GM19324 (cell line): ENCODE measurements at regions not wholly inside any gene's neighbourhood (a gene's known extent, or its start where the extent isn't known, plus 50 kb on each side); places are given as distances from the start of the nearest gene placed in this dataset.

Experiments
- ATAC-seq: cut with Tn5 transposase; IDR thresholded peaks from one replicate; pipeline ENCODE4 v1.9.1; 2021; ENCODE audit warnings: mild to moderate bottlenecking, moderate library complexity; ENCODE audit not compliant: unreplicated experiment, low FRiP score

GRCh38 chr4:10181745-10182445 lies 65.3 kb upstream of the WDR1 start:
- no peak for ATAC-seq

GRCh38 chr4:10180927-10181744 lies 64.5 kb upstream of the WDR1 start:
- peak; percentile 57 for ATAC-seq

GRCh38 chr4:10180603-10180926 lies 64.0 kb upstream of the WDR1 start:
- ATAC-seq = no peak

GRCh38 chr4:10179957-10180602 lies 63.5 kb upstream of the WDR1 start:
- ATAC-seq = no peak

GRCh38 chr4:10178763-10179162 lies 62.2 kb upstream of the WDR1 start:
- ATAC-seq = no peak

- ATAC-seq = no peak
These were observed 59.0 kb upstream of the WDR1 start for GRCh38 chr4:10175626-10176025.

GRCh38 chr4:10173754-10174749 lies 57.5 kb upstream of the WDR1 start:
- no peak for ATAC-seq

- ATAC-seq = no peak
These were observed 56.6 kb upstream of the WDR1 start for GRCh38 chr4:10173037-10173753.

- ATAC-seq = no peak
These were observed 55.8 kb upstream of the WDR1 start for GRCh38 chr4:10172278-10172921.

GRCh38 chr4:10171055-10171454 lies 54.5 kb upstream of the WDR1 start:
- ATAC-seq = no peak

- ATAC-seq = no peak
These were observed 53.3 kb upstream of the WDR1 start for GRCh38 chr4:10169839-10170387.

GRCh38 chr4:10168151-10168550 lies 51.6 kb upstream of the WDR1 start:
- no peak for ATAC-seq

GRCh38 chr4:10167201-10167600 lies 50.6 kb upstream of the WDR1 start:
- ATAC-seq = no peak
